Spleen (tissue), 7 donors: ENCODE measurements at regions not wholly inside any gene's neighbourhood (a gene's known extent, or its start where the extent isn't known, plus 50 kb on each side); places are given as distances from the start of the nearest gene placed in this dataset.
"Not testable (repeated sequence)": the region's sequence is repeated elsewhere in the genome, so short reads cannot be mapped to it uniquely, and the experiment has no call there.

Experiments
- POLR2A ChIP-seq, 3 donors: fragments of 450-650 bp; IDR thresholded peaks; one replicate each; pipeline ENCODE4 v1.5.1; 2017; ENCODE audit warnings: antibody characterized with exemption in 3 of 3, mild to moderate bottlenecking in 1 of 3
- POLR2AphosphoS5 ChIP-seq, 3 donors: sonication (generic); formaldehyde crosslinking; IDR thresholded peaks; one replicate each; pipeline ENCODE4 v1.5.1; 2017; ENCODE audit warnings: antibody characterized with exemption in 3 of 3
- TF ChIP-seq, protein P1 (sequence below), 11 experiments: fragments of 200-600 bp in 7 of 11; fragments of 450-650 bp in 4 of 11; sonication (generic) in 4 of 11; IDR thresholded peaks in 8 of 11; conservative IDR thresholded peaks in 3 of 11; 1 replicate in 7 of 11; 2 replicates in 4 of 11; pipeline versions ENCODE4 v1.4.0 to v1.8.0; 2016 to 2021; ENCODE audit warnings: antibody characterized with exemption in 11 of 11, inconsistent platforms in 4 of 11, mild to moderate bottlenecking in 1 of 11
- donor health status: DM: no; HTN: no; CAD: no; lungs with moderate emphysema.
- donor health status: DM: no; HTN: no; CAD: no.
- donor health status: DM: no; HTN: no; CAD: no.

DNA sequence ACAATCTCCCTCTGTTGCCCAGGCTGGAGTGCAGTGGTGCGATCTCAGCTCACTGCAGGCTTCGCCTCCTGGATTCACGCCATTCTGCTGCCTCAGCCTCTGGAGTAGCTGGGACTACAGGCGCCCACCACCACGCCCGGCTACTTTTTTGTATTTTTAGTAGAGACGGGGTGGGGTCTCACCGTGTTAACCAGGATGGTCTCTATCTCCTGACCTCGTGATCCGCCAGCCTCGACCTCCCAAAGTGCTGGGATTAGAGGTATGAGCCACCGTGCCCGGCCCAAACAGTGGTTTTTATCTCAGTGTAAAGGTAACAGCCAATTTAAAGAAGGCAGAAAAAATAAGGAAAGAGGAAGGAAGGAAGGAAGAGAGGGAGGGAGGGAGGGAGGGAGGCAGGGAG lies 288.5 kb upstream of the CDH19 start:
- TF ChIP-seq, protein P1, sequence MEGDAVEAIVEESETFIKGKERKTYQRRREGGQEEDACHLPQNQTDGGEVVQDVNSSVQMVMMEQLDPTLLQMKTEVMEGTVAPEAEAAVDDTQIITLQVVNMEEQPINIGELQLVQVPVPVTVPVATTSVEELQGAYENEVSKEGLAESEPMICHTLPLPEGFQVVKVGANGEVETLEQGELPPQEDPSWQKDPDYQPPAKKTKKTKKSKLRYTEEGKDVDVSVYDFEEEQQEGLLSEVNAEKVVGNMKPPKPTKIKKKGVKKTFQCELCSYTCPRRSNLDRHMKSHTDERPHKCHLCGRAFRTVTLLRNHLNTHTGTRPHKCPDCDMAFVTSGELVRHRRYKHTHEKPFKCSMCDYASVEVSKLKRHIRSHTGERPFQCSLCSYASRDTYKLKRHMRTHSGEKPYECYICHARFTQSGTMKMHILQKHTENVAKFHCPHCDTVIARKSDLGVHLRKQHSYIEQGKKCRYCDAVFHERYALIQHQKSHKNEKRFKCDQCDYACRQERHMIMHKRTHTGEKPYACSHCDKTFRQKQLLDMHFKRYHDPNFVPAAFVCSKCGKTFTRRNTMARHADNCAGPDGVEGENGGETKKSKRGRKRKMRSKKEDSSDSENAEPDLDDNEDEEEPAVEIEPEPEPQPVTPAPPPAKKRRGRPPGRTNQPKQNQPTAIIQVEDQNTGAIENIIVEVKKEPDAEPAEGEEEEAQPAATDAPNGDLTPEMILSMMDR (IDR thresholded peaks at IDR 0.05 in 8 of 11, conservative IDR thresholded peaks at IDR 0.05 in 3 of 11), result not testable (repeated sequence)
- not testable (repeated sequence) for TF ChIP-seq POLR2A, POLR2AphosphoS5 (IDR thresholded peaks at IDR 0.05)
